AG10803 (cell line): ENCODE measurements at regions not wholly inside any gene's neighbourhood (a gene's known extent, or its start where the extent isn't known, plus 50 kb on each side); places are given as distances from the start of the nearest gene placed in this dataset.

ENCODE experiments used
- DNase-seq: peaks from one replicate; pipeline ENCODE4 v3.0.0; 2010; ENCODE audit warnings: low read depth
- H3K4me3 ChIP-seq: 2 replicates; pipeline ENCODE4 v1.5.1; 2011; ENCODE audit warnings: mild to moderate bottlenecking, low read length, control low read depth
- CTCF ChIP-seq: conservative IDR thresholded peaks from 2 replicates; pipeline ENCODE4 v1.5.1; 2011; ENCODE audit warnings: mild to moderate bottlenecking, low read length, control low read depth, inconsistent platforms

GRCh38 chr7:148481971-148482626, 108.5 kb upstream of the C7orf33 start:
- no peak for DNase-seq
- no peak for TF ChIP-seq CTCF
- H3K4me3 ChIP-seq, result no peak overlapping the region

- no peak for DNase-seq
- TF ChIP-seq CTCF, result no peak
- H3K4me3 ChIP-seq, result no peak overlapping the region
These were observed 106.9 kb upstream of the C7orf33 start for GRCh38 chr7:148483515-148484308.

DNA sequence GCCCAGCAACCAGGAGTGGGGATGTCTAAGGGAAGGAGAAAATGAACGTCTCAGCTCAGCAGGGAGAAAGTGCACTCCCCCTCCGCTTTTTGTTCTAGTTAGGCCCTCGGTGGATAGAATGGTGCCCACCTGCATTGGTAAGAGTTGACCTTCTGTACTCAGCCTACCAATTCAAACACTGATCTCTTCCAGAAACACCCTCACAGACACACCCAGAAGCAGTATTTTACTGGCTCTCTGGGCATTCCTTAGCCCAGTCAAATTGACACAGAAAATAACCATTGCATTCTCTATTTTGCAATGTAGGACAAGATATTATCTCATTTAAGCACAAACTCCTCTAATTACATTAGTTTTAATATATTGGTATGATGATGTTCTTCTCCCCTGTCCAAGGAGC, 106.1 kb upstream of the C7orf33 start:
- no peak overlapping the region for H3K4me3 ChIP-seq
- TF ChIP-seq CTCF, result no peak
- DNase-seq, result no peak

DNA sequence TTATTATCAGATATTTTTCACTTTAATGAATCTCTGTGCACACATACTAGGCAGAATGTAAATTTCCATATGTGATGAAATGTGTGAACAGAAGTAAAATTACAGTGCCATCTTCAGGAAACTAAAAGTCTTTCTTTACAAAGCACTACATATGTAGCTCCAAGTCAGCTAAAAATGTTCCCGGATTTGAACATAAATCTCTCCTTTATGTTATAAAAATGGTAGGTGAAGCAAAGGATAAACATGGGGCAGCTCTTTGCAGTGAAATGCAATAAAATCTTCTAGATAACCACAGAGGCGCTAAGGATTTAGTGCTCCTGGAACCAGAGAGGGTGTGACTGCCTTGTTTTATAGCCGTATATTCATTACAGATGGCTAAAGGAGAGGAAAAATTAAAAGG, 104.9 kb upstream of the C7orf33 start:
- no peak for TF ChIP-seq CTCF
- H3K4me3 ChIP-seq, result no peak overlapping the region
- no peak for DNase-seq

GRCh38 chr7:148486937-148487336, 103.6 kb upstream of the C7orf33 start:
- no peak overlapping the region for H3K4me3 ChIP-seq
- TF ChIP-seq CTCF, result no peak
- DNase-seq, result no peak

DNA sequence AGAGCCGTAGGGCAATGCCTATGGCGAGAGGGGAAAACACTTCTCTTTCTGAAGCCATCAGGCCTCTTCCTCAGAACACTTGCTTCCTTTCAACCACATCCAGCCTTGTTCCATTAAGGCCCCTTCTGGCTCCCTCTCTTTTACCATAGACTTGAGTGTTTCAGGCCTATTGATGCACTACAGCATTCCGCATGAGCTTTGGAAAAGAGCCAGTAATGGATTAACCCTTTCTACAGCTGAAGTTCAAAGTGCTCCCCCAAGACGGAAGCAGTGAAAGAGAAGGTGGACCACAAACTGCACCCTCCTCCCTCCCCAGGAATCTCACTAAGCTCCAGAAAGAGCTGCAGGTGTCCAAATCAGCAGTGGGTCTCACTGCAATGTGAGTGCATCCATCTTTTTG, 102.7 kb upstream of the C7orf33 start:
- TF ChIP-seq CTCF, result no peak
- DNase-seq, result no peak
- no peak overlapping the region for H3K4me3 ChIP-seq

DNA sequence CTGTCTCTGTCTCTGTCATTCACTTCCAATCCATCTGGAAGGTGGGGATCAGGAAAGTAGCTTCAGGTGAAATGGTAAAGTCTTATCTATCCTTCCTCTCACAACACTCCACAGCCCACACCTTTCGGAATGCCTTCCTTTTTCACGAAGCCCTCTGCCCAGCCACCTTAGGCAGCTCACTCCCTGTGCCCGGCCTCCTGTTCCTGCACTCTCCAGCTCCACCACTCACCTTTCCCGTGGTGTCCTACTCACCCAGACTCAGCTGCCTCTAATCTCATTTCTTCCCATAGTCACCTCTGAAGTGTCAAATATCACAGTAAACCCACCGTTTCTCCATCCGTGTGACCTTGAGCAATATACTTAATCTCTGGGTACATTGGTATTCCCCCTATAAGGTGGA, 100.9 kb upstream of the C7orf33 start:
- no peak overlapping the region for H3K4me3 ChIP-seq
- no peak for TF ChIP-seq CTCF
- DNase-seq, result no peak
